Activated CD8-positive, alpha-beta memory T cell treated with anti-CD3 and anti-CD28 coated beads for 48 hours (primary cell): ENCODE measurements at regions not wholly inside any gene's neighbourhood (a gene's known extent, or its start where the extent isn't known, plus 50 kb on each side); places are given as distances from the start of the nearest gene placed in this dataset.
"Not testable (repeated sequence)": the region's sequence is repeated elsewhere in the genome, so short reads cannot be mapped to it uniquely, and the experiment has no call there.

ENCODE experiments used
- DNase-seq, 3 experiments: peaks; one replicate each; pipeline ENCODE4 v3.0.0-alpha.2; 2020; ENCODE audit warnings: low read depth in 2 of 3, low spot score in 2 of 3

GRCh38 chr16:65353183-65353582 lies 231.3 kb upstream of the CDH11 start:
- DNase-seq = no peak

GRCh38 chr16:65349626-65350025 lies 227.8 kb upstream of the CDH11 start:
- no peak for DNase-seq

GRCh38 chr16:65343556-65343955 lies 221.7 kb upstream of the CDH11 start:
- no peak for DNase-seq

- DNase-seq = no peak
These were observed 220.5 kb upstream of the CDH11 start for GRCh38 chr16:65342231-65342866.

GRCh38 chr16:65339062-65339461 lies 217.2 kb upstream of the CDH11 start:
- no peak for DNase-seq

- no peak for DNase-seq
These were observed 214.3 kb upstream of the CDH11 start for GRCh38 chr16:65336160-65336559.

GRCh38 chr16:65334081-65334480 lies 212.2 kb upstream of the CDH11 start:
- DNase-seq = no peak

GRCh38 chr16:65333283-65333682 lies 211.4 kb upstream of the CDH11 start:
- DNase-seq = no peak

- no peak for DNase-seq
These were observed 205.5 kb upstream of the CDH11 start for GRCh38 chr16:65327346-65327745.

GRCh38 chr16:65323655-65324237 lies 201.9 kb upstream of the CDH11 start:
- DNase-seq = no peak

GRCh38 chr16:65319621-65320231 lies 197.9 kb upstream of the CDH11 start:
- no peak for DNase-seq

GRCh38 chr16:65318590-65319257 lies 196.9 kb upstream of the CDH11 start:
- DNase-seq = no peak

- no peak for DNase-seq
These were observed 196.3 kb upstream of the CDH11 start for GRCh38 chr16:65318138-65318537.

- DNase-seq = no peak
These were observed 194.9 kb upstream of the CDH11 start for GRCh38 chr16:65316808-65317207.

GRCh38 chr16:65315081-65315780 lies 193.4 kb upstream of the CDH11 start:
- DNase-seq = no peak

GRCh38 chr16:65314627-65315008 lies 192.8 kb upstream of the CDH11 start:
- no peak for DNase-seq

GRCh38 chr16:65313936-65314626 lies 192.2 kb upstream of the CDH11 start:
- no peak for DNase-seq

GRCh38 chr16:65312795-65313194 lies 190.9 kb upstream of the CDH11 start:
- DNase-seq = no peak

- DNase-seq = no peak
These were observed 190.2 kb upstream of the CDH11 start for GRCh38 chr16:65312071-65312470.

- not testable (repeated sequence) for DNase-seq
These were observed 188.6 kb upstream of the CDH11 start for GRCh38 chr16:65310491-65310890.

- no peak for DNase-seq
These were observed 187.5 kb upstream of the CDH11 start for GRCh38 chr16:65309354-65309753.
